Natural killer cell (primary cell): ENCODE measurements at regions not wholly inside any gene's neighbourhood (a gene's known extent, or its start where the extent isn't known, plus 50 kb on each side); places are given as distances from the start of the nearest gene placed in this dataset.

ENCODE experiments used
- ATAC-seq, 3 donors: fragments of 150-1000 bp in 2 of 3; fragments of 200-7000 bp in 1 of 3; cut with Tn5 transposase; 1 replicate in 1 of 3; 2 replicates in 2 of 3; pipeline ENCODE4 v1.10.0; 2021; ENCODE audit warnings: mild to moderate bottlenecking in 2 of 3, moderate library complexity in 2 of 3
- DNase-seq, 2 donors: peaks; one replicate each; pipeline versions ENCODE4 v3.0.0 to v3.0.0-alpha.2; 2013 to 2021; ENCODE audit warnings: mixed read lengths in 1 of 2
- H3K27ac ChIP-seq: one replicate; pipeline ENCODE4 v1.5.1; 2013; ENCODE audit warnings: mild to moderate bottlenecking, low read length
- H3K27me3 ChIP-seq: one replicate; pipeline ENCODE4 v1.6.1; 2013; ENCODE audit warnings: low read length; ENCODE audit not compliant: control insufficient read depth, insufficient read depth
- H3K36me3 ChIP-seq: one replicate; pipeline ENCODE4 v1.6.1; 2013; ENCODE audit warnings: low read length; ENCODE audit not compliant: control insufficient read depth, insufficient read depth
- H3K4me1 ChIP-seq: one replicate; pipeline ENCODE4 v1.6.1; 2013; ENCODE audit warnings: low read length; ENCODE audit not compliant: control insufficient read depth, insufficient read depth
- H3K4me3 ChIP-seq: one replicate; pipeline ENCODE4 v1.5.1; 2013; ENCODE audit warnings: low read length
- H3K9me3 ChIP-seq: one replicate; pipeline ENCODE4 v1.6.1; 2013; ENCODE audit warnings: low read length; ENCODE audit not compliant: control insufficient read depth, insufficient read depth
- H3K27ac Mint-ChIP-seq, 2 donors: one replicate each; pipeline ENCODE4 v1.8.0; 2022; ENCODE audit warnings: mild to moderate bottlenecking in 2 of 2, mixed read lengths in 2 of 2, moderate library complexity in 1 of 2
- H3K27me3 Mint-ChIP-seq, 2 donors: one replicate each; pipeline ENCODE4 v1.8.0; 2022; ENCODE audit warnings: low read depth in 2 of 2, mixed read lengths in 2 of 2
- H3K36me3 Mint-ChIP-seq: one replicate; pipeline ENCODE4 v1.8.0; 2022; ENCODE audit warnings: mixed read lengths
- H3K4me1 Mint-ChIP-seq, 2 donors: one replicate each; pipeline ENCODE4 v1.8.0; 2022; ENCODE audit warnings: mixed read lengths in 2 of 2
- H3K4me3 Mint-ChIP-seq: one replicate; pipeline ENCODE4 v1.8.0; 2022; ENCODE audit warnings: mild to moderate bottlenecking, moderate library complexity, mixed read lengths
- H3K9me3 Mint-ChIP-seq, 2 donors: one replicate each; pipeline ENCODE4 v1.8.0; 2022; ENCODE audit warnings: mixed read lengths in 2 of 2
- CTCF ChIP-seq: fragments of 200-600 bp; IDR thresholded peaks from one replicate; pipeline ENCODE4 v1.8.0; 2022; ENCODE audit warnings: antibody characterized with exemption
- WGBS: methylation state at CpG from one replicate; pipeline ENCODE4 v1.1.7; 2013; ENCODE audit warnings: missing lambda C conversion rate; ENCODE audit not compliant: insufficient coverage; 5-methylcytosine and 5-hydroxymethylcytosine counted together
- intact Hi-C: fragments of 100-400 bp; cut with micrococcal nuclease; formaldehyde crosslinking; loops from one replicate; pipeline ENCODE4 v1.14.2; 2022

GRCh38 chr4:181784881-181785280 lies 458.3 kb upstream of the TENM3 start:
- no peak for DNase-seq
- no peaks in the 10 kb centered on the region for H3K4me1 ChIP-seq
- no peak overlapping the region for H3K27ac Mint-ChIP-seq
- intact Hi-C loops = no loop called here
- H3K4me3 Mint-ChIP-seq = no peak overlapping the region
- no peak overlapping the region for H3K27ac ChIP-seq
- no peaks in the 10 kb centered on the region for H3K36me3 ChIP-seq
- 55% methylated on average over 1 of the region's 2 CpGs for WGBS
- H3K4me3 ChIP-seq = no peak overlapping the region
- H3K27me3 Mint-ChIP-seq = no peaks in the 10 kb centered on the region
- H3K27me3 ChIP-seq = no peaks in the 10 kb centered on the region
- no peak for ATAC-seq
- H3K36me3 Mint-ChIP-seq = peaks cover 7% of the 10 kb centered on the region
- peaks cover 16 to 23% of the 10 kb centered on the region in 2 donors for H3K9me3 Mint-ChIP-seq
- TF ChIP-seq CTCF = no peak
- no peaks in the 10 kb centered on the region for H3K9me3 ChIP-seq
- H3K4me1 Mint-ChIP-seq = no peaks in the 10 kb centered on the region

GRCh38 chr4:181792641-181793040 lies 450.6 kb upstream of the TENM3 start:
- Mint-ChIP-seq H3K27ac (no peak overlapping the region), H3K9me3 (peaks cover 10 to 14% of the 10 kb centered on the region in 2 donors), H3K27me3 (no peaks in the 10 kb centered on the region), H3K4me1 (no peaks in the 10 kb centered on the region), H3K36me3 (no peaks in the 10 kb centered on the region), H3K4me3 (no peak overlapping the region)
- no peak overlapping the region for H3K4me3 ChIP-seq
- H3K27me3 ChIP-seq = no peaks in the 10 kb centered on the region
- H3K36me3 ChIP-seq = no peaks in the 10 kb centered on the region
- WGBS = 55% methylated on average over 1 of the region's 1 CpG
- no peak for ATAC-seq
- no peak for TF ChIP-seq CTCF
- H3K27ac ChIP-seq = no peak overlapping the region
- peaks cover 4% of the 10 kb centered on the region for H3K9me3 ChIP-seq
- no peak for DNase-seq
- intact Hi-C loops = no loop called here
- H3K4me1 ChIP-seq = no peaks in the 10 kb centered on the region

GRCh38 chr4:181793096-181793495 lies 450.1 kb upstream of the TENM3 start:
- 75% methylated on average over 6 of the region's 6 CpGs for WGBS
- H3K27me3 Mint-ChIP-seq = no peaks in the 10 kb centered on the region
- H3K4me3 Mint-ChIP-seq = no peak overlapping the region
- no peak for TF ChIP-seq CTCF
- no peaks in the 10 kb centered on the region for H3K36me3 Mint-ChIP-seq
- DNase-seq (no peak), ATAC-seq (no peak)
- H3K4me1 Mint-ChIP-seq = no peaks in the 10 kb centered on the region
- H3K4me3 ChIP-seq = no peak overlapping the region
- H3K27me3 ChIP-seq = no peaks in the 10 kb centered on the region
- no peak overlapping the region for H3K27ac ChIP-seq
- intact Hi-C loops = no loop called here
- no peaks in the 10 kb centered on the region for H3K36me3 ChIP-seq
- H3K27ac Mint-ChIP-seq = no peak overlapping the region
- no peaks in the 10 kb centered on the region for H3K4me1 ChIP-seq
- H3K9me3 Mint-ChIP-seq = peaks cover 9 to 13% of the 10 kb centered on the region in 2 donors
- peaks cover 4% of the 10 kb centered on the region for H3K9me3 ChIP-seq

- WGBS = 81% methylated on average over 7 of the region's 8 CpGs
- Mint-ChIP-seq H3K36me3 (no peaks in the 10 kb centered on the region), H3K27ac (no peak overlapping the region), H3K9me3 (peaks cover 12 to 20% of the 10 kb centered on the region in 2 donors), H3K4me1 (no peaks in the 10 kb centered on the region), H3K4me3 (no peak overlapping the region), H3K27me3 (no peaks in the 10 kb centered on the region)
- Histone ChIP-seq H3K36me3 (no peaks in the 10 kb centered on the region), H3K27ac (no peak overlapping the region), H3K9me3 (peaks cover 7% of the 10 kb centered on the region), H3K27me3 (no peaks in the 10 kb centered on the region), H3K4me3 (no peak overlapping the region), H3K4me1 (no peaks in the 10 kb centered on the region)
- no peak for TF ChIP-seq CTCF
- DNase-seq (no peak), ATAC-seq (no peak)
- intact Hi-C loops = no loop called here
Measured at GRCh38 chr4:181796502-181796901, 446.7 kb upstream of the TENM3 start.
